GM12892 (cell line): ENCODE measurements at regions not wholly inside any gene's neighbourhood (a gene's known extent, or its start where the extent isn't known, plus 50 kb on each side); places are given as distances from the start of the nearest gene placed in this dataset.
"Not testable (repeated sequence)": the region's sequence is repeated elsewhere in the genome, so short reads cannot be mapped to it uniquely, and the experiment has no call there.

Source experiments
- DNase-seq: peaks from one replicate; pipeline ENCODE4 v3.0.0; 2011; ENCODE audit not compliant: insufficient read length
- FAIRE-seq: peaks from 2 replicates; lab custom pipeline; 2011; peaks lifted over from hg19 to GRCh38; lab: Jason Lieb, UNC
- POLR2A ChIP-seq: IDR thresholded peaks from 2 replicates; pipeline ENCODE4 v1.6.1; 2011; ENCODE audit warnings: low read depth, low read length, control low read depth
- POLR2AphosphoS5 ChIP-seq: IDR thresholded peaks from 2 replicates; pipeline ENCODE4 v1.6.1; 2011; ENCODE audit warnings: low read depth, low read length, control low read depth
- TAF1 ChIP-seq: IDR thresholded peaks from 2 replicates; pipeline ENCODE4 v1.6.1; 2011; ENCODE audit warnings: low read depth, mild to moderate bottlenecking, control low read depth, low read length, borderline replicate concordance

DNA sequence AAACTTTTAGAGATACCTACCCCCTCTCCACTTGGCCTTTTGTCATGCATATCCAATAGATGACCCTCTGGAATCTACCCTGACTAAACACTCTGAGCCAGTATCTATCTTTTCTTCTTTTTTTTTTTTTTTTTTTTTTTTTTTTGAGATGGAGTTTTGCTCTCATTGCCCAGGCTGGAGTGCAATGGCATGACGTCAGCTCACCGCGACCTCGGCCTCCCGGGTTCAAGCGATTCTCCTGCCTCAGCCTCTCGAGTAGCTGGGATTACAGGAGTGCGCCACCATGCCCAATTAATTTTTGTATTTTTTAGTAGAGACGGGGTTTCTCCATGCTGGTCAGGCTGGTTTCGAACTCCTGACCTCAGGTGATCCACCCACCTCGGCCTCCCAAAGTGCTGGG is 50.8 kb upstream of the GRIN2B start:
- not testable (repeated sequence) for FAIRE-seq, DNase-seq

DNA sequence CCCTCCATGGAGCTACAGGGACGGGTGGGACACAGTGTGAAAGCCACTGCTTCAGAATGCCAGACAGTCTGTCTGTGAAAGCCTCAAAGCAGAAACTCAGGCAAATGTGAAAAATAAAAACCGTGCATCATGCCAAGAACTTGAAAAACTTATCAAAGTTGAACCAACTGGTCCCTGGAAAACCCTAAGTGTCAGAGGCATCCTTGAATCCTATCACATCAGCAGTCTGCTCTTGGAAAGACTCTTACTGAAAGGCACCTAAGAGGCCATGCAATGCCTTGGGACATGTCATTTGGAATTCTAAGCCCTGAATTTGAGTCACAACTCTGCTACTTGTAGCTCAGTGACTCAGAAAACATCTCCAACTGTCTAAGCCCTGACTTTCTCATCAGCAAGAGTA is 62.4 kb upstream of the GRIN2B start:
- FAIRE-seq: no peak
- TF ChIP-seq POLR2A (no peak), TAF1 (no peak), POLR2AphosphoS5 (no peak)
- DNase-seq: no peak

- TF ChIP-seq POLR2A (no peak), POLR2AphosphoS5 (no peak), TAF1 (no peak)
- no peak for FAIRE-seq
- no peak for DNase-seq
These were observed 67.6 kb upstream of the GRIN2B start for GRCh38 chr12:14048941-14049545.

DNA sequence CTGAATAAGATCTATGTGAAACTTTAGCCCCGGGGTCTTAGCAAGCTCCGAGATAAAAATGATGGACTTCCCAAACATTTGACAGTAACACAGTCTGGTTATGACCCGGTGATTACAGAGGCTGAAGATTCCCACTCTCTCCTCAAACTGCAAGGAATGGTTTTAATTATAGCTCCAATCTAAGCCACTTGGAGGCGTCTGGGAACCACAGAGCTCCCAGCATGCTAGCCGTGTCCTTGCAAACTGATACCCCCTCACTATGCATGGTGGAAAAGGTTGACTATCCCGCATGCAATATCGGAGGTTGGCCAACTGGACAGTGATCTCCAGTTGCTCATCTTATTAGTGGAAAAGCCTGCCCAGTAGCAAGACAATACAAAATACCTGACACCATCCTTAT is 76.5 kb upstream of the GRIN2B start:
- TF ChIP-seq POLR2A (no peak), POLR2AphosphoS5 (no peak), TAF1 (no peak)
- no peak for FAIRE-seq

GRCh38 chr12:14058717-14059116 is 77.3 kb upstream of the GRIN2B start:
- no peak for TF ChIP-seq TAF1
- TF ChIP-seq POLR2A: no peak
- no peak for TF ChIP-seq POLR2AphosphoS5
- DNase-seq (no peak), FAIRE-seq (no peak)

More for the DNA sequence above, 76.5 kb upstream of the GRIN2B start:
- DNase-seq: no peak

GRCh38 chr12:14059548-14059947 is 78.1 kb upstream of the GRIN2B start:
- no peak for DNase-seq
- no peak for TF ChIP-seq POLR2A
- TF ChIP-seq TAF1: no peak
- no peak for TF ChIP-seq POLR2AphosphoS5
- no peak for FAIRE-seq

DNA sequence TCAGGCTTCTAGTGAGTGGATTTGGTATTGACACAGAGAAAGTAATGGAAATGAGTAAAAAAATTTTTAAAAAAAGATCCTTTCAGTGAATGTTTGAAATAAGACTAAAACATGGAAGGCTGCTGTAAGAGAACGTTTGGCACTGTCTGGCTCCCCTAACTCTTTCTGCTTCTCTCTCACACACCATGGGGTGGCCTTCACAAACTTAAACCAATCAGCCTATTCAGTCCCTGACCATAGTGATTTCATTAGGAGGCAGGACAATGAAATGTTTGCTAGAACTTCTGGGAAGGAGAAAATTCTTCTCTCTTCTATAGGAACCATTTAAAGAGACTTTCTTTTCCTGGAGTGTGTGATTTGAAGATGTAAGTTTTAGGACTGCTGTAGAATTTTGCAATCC is 84.2 kb upstream of the GRIN2B start:
- no peak for DNase-seq
- FAIRE-seq: no peak
- TF ChIP-seq TAF1: no peak
- no peak for TF ChIP-seq POLR2AphosphoS5
- TF ChIP-seq POLR2A: no peak

GRCh38 chr12:14066021-14066420 is 84.6 kb upstream of the GRIN2B start:
- DNase-seq (no peak), FAIRE-seq (no peak)
- TF ChIP-seq TAF1 (no peak), POLR2AphosphoS5 (no peak), POLR2A (no peak)

DNA sequence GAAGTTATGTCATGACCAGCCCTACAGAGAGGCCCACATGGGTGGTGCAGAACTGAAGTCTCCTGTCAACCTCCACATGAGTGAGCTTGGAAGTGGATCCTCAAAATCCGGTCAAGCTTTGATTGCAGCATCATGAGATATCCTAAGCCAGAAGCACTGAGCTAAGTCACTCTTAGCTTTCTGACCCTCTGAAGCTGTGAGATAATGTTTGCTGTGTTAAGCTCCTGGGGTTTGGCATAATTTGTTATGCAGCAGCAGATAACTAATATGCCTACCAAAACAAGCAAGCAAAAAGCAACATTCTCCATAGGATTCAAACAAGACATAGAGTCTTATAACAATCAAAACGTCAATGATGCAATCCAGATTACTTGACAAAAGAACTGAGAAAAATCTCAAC is 87.6 kb upstream of the GRIN2B start:
- FAIRE-seq (no peak), DNase-seq (no peak)
- no peak for TF ChIP-seq POLR2AphosphoS5
- TF ChIP-seq POLR2A: no peak
- TF ChIP-seq TAF1: no peak

- TF ChIP-seq POLR2A (no peak), TAF1 (no peak), POLR2AphosphoS5 (no peak)
- FAIRE-seq (no peak), DNase-seq (no peak)
These were observed 90.4 kb upstream of the GRIN2B start for GRCh38 chr12:14071833-14072232.

DNA sequence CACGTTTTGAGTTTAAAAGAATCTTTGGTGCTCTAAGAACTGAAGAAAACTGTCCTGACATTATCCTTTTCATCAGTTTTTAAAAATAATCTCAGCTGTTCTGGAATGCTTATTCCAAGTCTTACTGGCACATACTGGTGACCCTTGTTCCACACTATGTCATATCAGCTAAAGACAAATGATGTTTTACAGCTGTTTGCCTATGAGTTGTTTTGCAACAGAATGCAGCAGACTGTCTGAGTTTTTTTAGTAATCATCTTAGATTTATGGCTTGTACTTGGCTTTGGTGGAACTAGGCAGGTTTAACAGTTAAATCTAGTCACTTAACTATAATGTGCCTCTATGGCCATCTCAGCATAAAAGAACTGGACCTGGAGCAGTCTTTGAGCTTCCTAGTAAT is 91.6 kb upstream of the GRIN2B start:
- FAIRE-seq: no peak
- no peak for DNase-seq
- TF ChIP-seq POLR2A (no peak), TAF1 (no peak), POLR2AphosphoS5 (no peak)

GRCh38 chr12:14075797-14076393 is 94.5 kb upstream of the GRIN2B start:
- TF ChIP-seq POLR2A: no peak
- no peak for TF ChIP-seq TAF1
- TF ChIP-seq POLR2AphosphoS5: no peak
- DNase-seq (no peak), FAIRE-seq (no peak)

DNA sequence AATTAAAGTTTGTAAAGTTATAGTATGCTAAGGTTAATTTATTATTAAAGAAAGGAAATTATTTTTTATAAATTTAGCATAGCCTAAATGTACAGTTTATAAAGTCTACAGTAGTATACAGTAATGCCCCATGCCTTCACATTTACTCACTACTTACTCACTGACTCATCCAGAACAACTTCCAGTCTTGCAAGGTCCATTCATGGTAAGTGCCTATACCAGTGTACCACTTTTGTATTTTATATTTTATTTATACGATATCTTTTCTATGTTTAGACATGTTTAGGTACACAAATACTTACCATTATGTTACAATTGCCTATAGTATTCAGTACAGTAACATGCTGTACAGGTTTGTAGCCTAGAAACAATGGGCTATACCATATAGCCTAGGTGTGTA is 95.1 kb upstream of the GRIN2B start:
- TF ChIP-seq TAF1 (no peak), POLR2AphosphoS5 (no peak), POLR2A (no peak)
- FAIRE-seq (no peak), DNase-seq (no peak)

DNA sequence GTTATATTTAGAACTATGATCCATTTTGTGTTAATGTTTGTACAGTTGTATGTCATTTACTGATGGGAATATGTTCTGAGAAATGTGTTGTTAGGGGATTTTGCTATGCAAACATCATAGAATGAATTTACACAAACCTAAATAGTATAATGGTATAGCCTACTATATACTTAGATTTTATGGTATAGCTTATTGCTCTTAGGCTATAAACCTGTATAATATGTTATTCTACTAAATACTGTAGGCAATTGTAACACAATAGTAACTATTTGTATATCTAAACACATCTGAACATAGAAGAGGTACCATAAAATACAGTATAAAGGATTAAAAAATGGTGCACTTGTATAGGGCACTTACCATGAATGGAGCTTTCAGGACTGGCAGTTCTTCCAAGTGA is 105.4 kb upstream of the GRIN2B start:
- no peak for TF ChIP-seq POLR2A
- TF ChIP-seq TAF1: no peak
- TF ChIP-seq POLR2AphosphoS5: no peak
- no peak for DNase-seq
- FAIRE-seq: no peak
